Transverse colon (tissue), 4 donors: ENCODE measurements at regions not wholly inside any gene's neighbourhood (a gene's known extent, or its start where the extent isn't known, plus 50 kb on each side); places are given as distances from the start of the nearest gene placed in this dataset.

Experiments
- CTCF ChIP-seq, 5 experiments: fragments of 200-600 bp in 3 of 5; fragments of 450-650 bp in 2 of 5; sonication (generic) in 3 of 5; IDR thresholded peaks; 1 replicate in 2 of 5; 2 replicates in 3 of 5; pipeline ENCODE4 v1.5.1; 2016 to 2017; ENCODE audit warnings: antibody characterized with exemption in 5 of 5, inconsistent platforms in 3 of 5, mild to moderate bottlenecking in 2 of 5, moderate library complexity in 1 of 5
- POLR2AphosphoS5 ChIP-seq, 3 donors: sonication (generic); formaldehyde crosslinking; IDR thresholded peaks; one replicate each; pipeline ENCODE4 v1.6.1; 2016; ENCODE audit warnings: antibody characterized with exemption in 3 of 3

GRCh38 chr11:32024948-32025347 is 65.9 kb upstream of the RCN1 start:
- no peak for TF ChIP-seq CTCF (IDR thresholded peaks at IDR 0.05)
- TF ChIP-seq POLR2AphosphoS5 (IDR thresholded peaks at IDR 0.05), result no peak
